ENCODE measurements at regions not wholly inside any gene's neighbourhood (a gene's known extent, or its start where the extent isn't known, plus 50 kb on each side); places are given as distances from the start of the nearest gene placed in this dataset.

DNA sequence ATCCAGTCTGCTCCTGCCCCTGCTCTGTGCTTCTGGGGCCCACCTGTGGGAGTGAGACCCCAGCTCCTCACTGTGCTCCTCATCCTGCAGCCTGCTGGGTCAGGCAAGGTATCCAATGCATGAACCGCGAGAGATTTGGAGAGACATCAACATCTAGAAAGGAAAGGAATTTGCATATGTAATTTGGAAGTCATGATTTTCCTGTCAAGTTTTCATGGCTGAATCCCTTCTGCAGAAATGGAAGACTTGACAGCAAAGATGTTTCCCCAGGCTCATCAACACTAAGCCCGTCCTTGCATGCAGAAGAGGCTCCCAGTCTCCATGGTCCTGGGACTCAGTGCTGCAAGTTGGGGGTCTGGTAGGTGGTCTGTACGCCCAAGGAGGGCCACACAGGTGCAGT, 176.9 kb upstream of the GRB10 start:
- intact Hi-C loops (cut with DNase I) = no loop called here
- H3K27me3 ChIP-seq = no peaks in the 10 kb centered on the region
- H3K4me1 ChIP-seq = peaks cover 0 to 14% (median 9%) of the 10 kb centered on the region in 4 donors
- no peaks in the 10 kb centered on the region for H3K36me3 ChIP-seq
- no peaks in the 10 kb centered on the region for H3K9me3 ChIP-seq
- no peak for TF ChIP-seq EP300 (IDR thresholded peaks at IDR 0.05)
- no peak for TF ChIP-seq POLR2A (IDR thresholded peaks at IDR 0.05)
- TF ChIP-seq POLR2AphosphoS5 (IDR thresholded peaks at IDR 0.05) = no peak
- TF ChIP-seq, protein P1, sequence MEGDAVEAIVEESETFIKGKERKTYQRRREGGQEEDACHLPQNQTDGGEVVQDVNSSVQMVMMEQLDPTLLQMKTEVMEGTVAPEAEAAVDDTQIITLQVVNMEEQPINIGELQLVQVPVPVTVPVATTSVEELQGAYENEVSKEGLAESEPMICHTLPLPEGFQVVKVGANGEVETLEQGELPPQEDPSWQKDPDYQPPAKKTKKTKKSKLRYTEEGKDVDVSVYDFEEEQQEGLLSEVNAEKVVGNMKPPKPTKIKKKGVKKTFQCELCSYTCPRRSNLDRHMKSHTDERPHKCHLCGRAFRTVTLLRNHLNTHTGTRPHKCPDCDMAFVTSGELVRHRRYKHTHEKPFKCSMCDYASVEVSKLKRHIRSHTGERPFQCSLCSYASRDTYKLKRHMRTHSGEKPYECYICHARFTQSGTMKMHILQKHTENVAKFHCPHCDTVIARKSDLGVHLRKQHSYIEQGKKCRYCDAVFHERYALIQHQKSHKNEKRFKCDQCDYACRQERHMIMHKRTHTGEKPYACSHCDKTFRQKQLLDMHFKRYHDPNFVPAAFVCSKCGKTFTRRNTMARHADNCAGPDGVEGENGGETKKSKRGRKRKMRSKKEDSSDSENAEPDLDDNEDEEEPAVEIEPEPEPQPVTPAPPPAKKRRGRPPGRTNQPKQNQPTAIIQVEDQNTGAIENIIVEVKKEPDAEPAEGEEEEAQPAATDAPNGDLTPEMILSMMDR (IDR thresholded peaks at IDR 0.05) = no peak
- no peak for DNase-seq
- WGBS, 2 donors = 94% methylated on average over 4 of the region's 4 CpGs
- no peak overlapping the region for H3K27ac ChIP-seq
- H3K4me3 ChIP-seq = no peak overlapping the region

GRCh38 chr7:50957855-50958254, 175.2 kb upstream of the GRB10 start:
- no peak for TF ChIP-seq POLR2A (IDR thresholded peaks at IDR 0.05)
- TF ChIP-seq POLR2AphosphoS5 (IDR thresholded peaks at IDR 0.05) = no peak
- TF ChIP-seq, protein P1 (IDR thresholded peaks at IDR 0.05) = no peak
- no peak for TF ChIP-seq EP300 (IDR thresholded peaks at IDR 0.05)
- H3K36me3 ChIP-seq = no peaks in the 10 kb centered on the region
- H3K4me3 ChIP-seq = no peak overlapping the region
- DNase-seq = no peak
- no peaks in the 10 kb centered on the region for H3K9me3 ChIP-seq
- intact Hi-C loops (cut with DNase I) = no loop called here
- no peaks in the 10 kb centered on the region for H3K27me3 ChIP-seq
- WGBS, 2 donors = 13 to 64% methylated on average over 3 of the region's 3 CpGs
- H3K4me1 ChIP-seq = peaks cover 0 to 11% (median 7%) of the 10 kb centered on the region in 4 donors
- H3K27ac ChIP-seq = no peak overlapping the region

DNA sequence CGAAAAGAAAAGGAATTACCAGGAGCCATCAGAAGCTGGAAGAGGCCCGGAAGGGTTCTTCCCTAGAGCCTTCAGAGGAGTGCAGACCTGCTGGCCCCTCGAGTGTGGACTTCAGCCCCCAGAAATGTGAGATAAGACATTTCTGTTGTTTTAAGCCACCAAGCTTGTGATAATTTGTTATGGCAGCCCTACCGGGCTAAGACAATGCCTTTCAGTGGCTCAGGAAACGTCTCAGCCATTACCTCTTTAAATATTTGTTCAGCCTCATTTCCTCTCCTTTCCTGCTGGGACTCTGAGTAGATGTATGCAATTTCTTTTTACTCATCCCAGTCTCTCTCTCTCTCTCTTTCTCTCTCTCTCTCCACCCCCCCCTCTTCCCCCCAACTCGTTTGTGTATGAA, 174.7 kb upstream of the GRB10 start:
- H3K27me3 ChIP-seq = no peaks in the 10 kb centered on the region
- peaks cover 0 to 7% (median 3%) of the 10 kb centered on the region in 4 donors for H3K4me1 ChIP-seq
- H3K9me3 ChIP-seq = no peaks in the 10 kb centered on the region
- no peak for TF ChIP-seq POLR2AphosphoS5 (IDR thresholded peaks at IDR 0.05)
- no peaks in the 10 kb centered on the region for H3K36me3 ChIP-seq
- H3K27ac ChIP-seq = no peak overlapping the region
- DNase-seq = no peak
- no peak overlapping the region for H3K4me3 ChIP-seq
- 38 to 56% methylated on average over 6 of the region's 6 CpGs for WGBS, 2 donors
- intact Hi-C loops (cut with DNase I) = no loop called here

- H3K4me1 ChIP-seq = no peaks in the 10 kb centered on the region
- no peaks in the 10 kb centered on the region for H3K36me3 ChIP-seq
- intact Hi-C loops (cut with DNase I) = no loop called here
- H3K27ac ChIP-seq = no peak overlapping the region
- DNase-seq = no peak
- WGBS, 2 donors = 91 to 92% methylated on average over 8 of the region's 8 CpGs
- no peaks in the 10 kb centered on the region for H3K27me3 ChIP-seq
- H3K9me3 ChIP-seq = no peaks in the 10 kb centered on the region
- no peak overlapping the region for H3K4me3 ChIP-seq
- TF ChIP-seq EP300 (IDR thresholded peaks at IDR 0.05) = no peak
- TF ChIP-seq POLR2AphosphoS5 (IDR thresholded peaks at IDR 0.05) = no peak
- TF ChIP-seq, protein P1 (IDR thresholded peaks at IDR 0.05) = no peak
- no peak for TF ChIP-seq POLR2A (IDR thresholded peaks at IDR 0.05)
These were observed 173.9 kb upstream of the GRB10 start for GRCh38 chr7:50956522-50957155.

DNA sequence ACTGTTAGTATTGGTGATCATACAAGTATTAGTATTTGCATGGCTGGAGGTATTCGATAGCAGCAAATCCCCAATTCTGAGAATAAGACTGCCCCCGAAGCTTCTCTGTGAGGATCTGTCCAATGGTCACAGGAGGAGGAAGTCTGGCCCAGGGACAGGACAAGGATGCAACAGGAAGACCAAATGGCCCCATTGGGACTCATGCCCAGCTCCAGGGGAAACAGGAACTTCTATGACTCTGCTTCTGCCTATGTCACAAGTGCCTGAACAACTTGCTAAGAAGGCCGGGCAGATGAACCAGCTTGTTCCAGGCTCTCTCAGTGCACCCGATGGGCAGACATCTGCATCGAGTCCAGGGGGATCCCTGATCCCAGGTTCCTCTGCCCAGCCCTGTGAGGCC, 172.0 kb upstream of the GRB10 start:
- H3K27ac ChIP-seq = no peak overlapping the region
- peaks cover 0 to 5% (median 0%) of the 10 kb centered on the region in 4 donors for H3K9me3 ChIP-seq
- 84 to 90% methylated on average over 5 of the region's 5 CpGs for WGBS, 2 donors
- H3K4me1 ChIP-seq = no peaks in the 10 kb centered on the region
- no peaks in the 10 kb centered on the region for H3K27me3 ChIP-seq
- H3K36me3 ChIP-seq = no peaks in the 10 kb centered on the region
- no peak overlapping the region for H3K4me3 ChIP-seq
- DNase-seq = no peak
- intact Hi-C loops (cut with DNase I) = no loop called here
- TF ChIP-seq, protein P1 (IDR thresholded peaks at IDR 0.05) = no peak
- TF ChIP-seq POLR2A (IDR thresholded peaks at IDR 0.05) = no peak

Measured in sigmoid colon (tissue), 6 donors.